ENCODE measurements at regions not wholly inside any gene's neighbourhood (a gene's known extent, or its start where the extent isn't known, plus 50 kb on each side); places are given as distances from the start of the nearest gene placed in this dataset.

- TF ChIP-seq POLR2AphosphoS5 (IDR thresholded peaks at IDR 0.05; ENCODE audit: low read depth) (no peak), CTCF (conservative IDR thresholded peaks at IDR 0.05; ENCODE audit: low read depth in 2 of 2) (no peak), EZH2 (IDR thresholded peaks at IDR 0.05; ENCODE audit: low read depth, unreplicated experiment) (no peak), REST (IDR thresholded peaks at IDR 0.05; ENCODE audit: unreplicated experiment) (no peak), CREB1 (CRISPR knock-in tag; IDR thresholded peaks at IDR 0.05; ENCODE audit: low read depth) (no peak), ETS1 (IDR thresholded peaks at IDR 0.05) (no peak), EZH2phosphoT487 (IDR thresholded peaks at IDR 0.05; ENCODE audit: unreplicated experiment) (no peak), ZNF462 (CRISPR knock-in tag; IDR thresholded peaks at IDR 0.05) (no peak), JUNB (IDR thresholded peaks at IDR 0.05; ENCODE audit: unreplicated experiment) (no peak), ZNF331 (CRISPR knock-in tag; IDR thresholded peaks at IDR 0.05; ENCODE audit: low read depth) (no peak)
These were observed 212.4 kb downstream of the TRAM1L1 start for GRCh38 chr4:116872941-116873340.

Data from GM23338 (cell line).